ENCODE measurements at regions not wholly inside any gene's neighbourhood (a gene's known extent, or its start where the extent isn't known, plus 50 kb on each side); places are given as distances from the start of the nearest gene placed in this dataset.

DNA sequence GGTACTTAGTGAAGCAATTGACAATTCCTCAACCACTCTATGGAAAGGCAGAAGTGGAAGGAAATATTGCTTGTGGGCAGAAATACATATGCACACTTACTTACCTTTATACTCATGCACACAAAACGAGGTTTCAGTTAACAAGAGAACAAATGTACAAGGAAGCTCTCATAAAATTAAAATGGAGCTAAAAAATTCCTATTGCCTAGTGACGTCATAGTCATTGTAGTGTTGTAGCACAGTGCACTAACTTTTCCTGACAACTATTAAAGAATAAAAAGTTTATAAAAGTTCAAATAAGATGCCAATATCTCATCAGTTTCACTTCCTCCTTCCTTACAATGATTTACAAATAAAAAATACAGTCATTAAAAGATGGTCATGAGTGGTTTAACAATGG lies 1161.9 kb upstream of the NRXN1 start:
- H3K36me3 ChIP-seq (ENCODE audit: control insufficient read depth, insufficient read depth, low read length, severe bottlenecking), result no peaks in the 10 kb centered on the region
- no peak for DNase-seq (ENCODE audit: low read depth)
- no peaks in the 10 kb centered on the region for H3K27me3 ChIP-seq (replicated peaks; ENCODE audit: control insufficient read depth, insufficient read depth, low read length)
- H3K4me1 ChIP-seq (ENCODE audit: control insufficient read depth, insufficient read depth, low read length), result no peaks in the 10 kb centered on the region
- no peaks in the 10 kb centered on the region for H3K9me3 ChIP-seq (ENCODE audit: control insufficient read depth, low read length)
- no peak overlapping the region for H3K9ac ChIP-seq (ENCODE audit: low read length)
- no peak overlapping the region for H3K4me3 ChIP-seq (ENCODE audit: low read length)

DNA sequence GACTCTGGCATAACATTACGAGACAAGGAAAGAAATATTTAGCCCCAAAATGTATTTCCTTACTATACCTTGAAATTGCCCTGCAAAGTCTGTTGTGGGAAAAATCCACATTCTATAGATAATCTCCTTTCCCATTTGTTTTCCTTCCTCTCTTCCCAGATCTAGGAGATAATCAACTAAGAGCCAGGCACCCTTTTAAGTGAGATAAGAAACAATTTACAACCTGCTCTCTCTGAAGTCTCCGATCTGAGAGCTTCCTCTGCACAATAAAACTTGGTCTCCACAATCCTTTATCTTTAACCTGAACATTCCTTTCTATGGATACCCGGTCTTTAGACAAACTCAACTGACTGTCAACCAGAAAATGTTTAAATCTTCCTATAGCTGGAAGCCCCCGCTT lies 1160.7 kb upstream of the NRXN1 start:
- H3K27me3 ChIP-seq (replicated peaks; ENCODE audit: control insufficient read depth, insufficient read depth, low read length), result no peaks in the 10 kb centered on the region
- DNase-seq (ENCODE audit: low read depth), result no peak
- no peaks in the 10 kb centered on the region for H3K36me3 ChIP-seq (ENCODE audit: control insufficient read depth, insufficient read depth, low read length, severe bottlenecking)
- H3K9ac ChIP-seq (ENCODE audit: low read length), result no peak overlapping the region
- no peaks in the 10 kb centered on the region for H3K4me1 ChIP-seq (ENCODE audit: control insufficient read depth, insufficient read depth, low read length)
- H3K4me3 ChIP-seq (ENCODE audit: low read length), result no peak overlapping the region
- H3K9me3 ChIP-seq (ENCODE audit: control insufficient read depth, low read length), result no peaks in the 10 kb centered on the region

DNA sequence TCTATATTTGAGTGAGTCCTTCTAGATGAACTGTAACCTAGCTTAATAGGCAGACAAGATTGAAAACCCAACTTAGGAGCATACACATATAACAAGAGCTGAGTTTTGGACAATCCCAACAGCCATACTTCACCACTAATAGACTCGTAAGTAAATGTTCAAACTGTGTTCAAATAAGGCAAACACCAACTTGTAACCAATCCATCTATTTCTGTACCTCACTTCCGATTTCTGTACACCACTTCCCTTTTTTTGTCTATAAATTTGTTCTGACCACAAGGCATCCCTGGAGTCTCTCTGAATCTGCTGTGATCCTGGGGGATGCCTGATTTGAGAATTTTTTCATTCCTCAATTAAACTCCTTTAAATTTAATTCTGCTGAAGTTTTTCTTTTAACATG lies 1149.1 kb upstream of the NRXN1 start:
- no peak for DNase-seq (ENCODE audit: low read depth)
- H3K27me3 ChIP-seq (replicated peaks; ENCODE audit: control insufficient read depth, insufficient read depth, low read length), result no peaks in the 10 kb centered on the region
- no peaks in the 10 kb centered on the region for H3K4me1 ChIP-seq (ENCODE audit: control insufficient read depth, insufficient read depth, low read length)
- peaks cover 4% of the 10 kb centered on the region for H3K9me3 ChIP-seq (ENCODE audit: control insufficient read depth, low read length)
- H3K4me3 ChIP-seq (ENCODE audit: low read length), result no peak overlapping the region
- no peaks in the 10 kb centered on the region for H3K36me3 ChIP-seq (ENCODE audit: control insufficient read depth, insufficient read depth, low read length, severe bottlenecking)
- H3K9ac ChIP-seq (ENCODE audit: low read length), result no peak overlapping the region

DNA sequence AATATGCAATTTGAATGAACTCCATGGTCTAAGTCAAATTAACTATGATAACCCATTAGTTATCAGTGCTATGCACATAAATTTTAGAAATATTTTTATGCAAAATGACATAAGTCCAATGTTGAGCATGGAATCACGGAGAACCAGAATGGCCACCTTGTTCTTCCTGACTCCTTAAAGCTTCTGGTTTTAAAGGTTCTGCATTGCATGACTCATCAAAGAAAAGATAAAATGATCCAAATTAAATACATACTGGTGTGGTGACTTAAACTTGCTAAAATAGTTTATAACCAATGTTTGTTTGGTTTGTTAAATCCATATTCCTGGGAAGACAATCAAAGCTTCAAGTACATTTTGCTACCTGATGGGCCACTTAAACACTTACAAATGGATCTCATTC lies 1146.9 kb upstream of the NRXN1 start:
- H3K4me1 ChIP-seq (ENCODE audit: control insufficient read depth, insufficient read depth, low read length), result no peaks in the 10 kb centered on the region
- no peaks in the 10 kb centered on the region for H3K36me3 ChIP-seq (ENCODE audit: control insufficient read depth, insufficient read depth, low read length, severe bottlenecking)
- no peak overlapping the region for H3K9ac ChIP-seq (ENCODE audit: low read length)
- H3K4me3 ChIP-seq (ENCODE audit: low read length), result no peak overlapping the region
- H3K27me3 ChIP-seq (replicated peaks; ENCODE audit: control insufficient read depth, insufficient read depth, low read length), result no peaks in the 10 kb centered on the region
- peak; percentile 7 for DNase-seq (ENCODE audit: low read depth)
- H3K9me3 ChIP-seq (ENCODE audit: control insufficient read depth, low read length), result peaks cover 4% of the 10 kb centered on the region

DNA sequence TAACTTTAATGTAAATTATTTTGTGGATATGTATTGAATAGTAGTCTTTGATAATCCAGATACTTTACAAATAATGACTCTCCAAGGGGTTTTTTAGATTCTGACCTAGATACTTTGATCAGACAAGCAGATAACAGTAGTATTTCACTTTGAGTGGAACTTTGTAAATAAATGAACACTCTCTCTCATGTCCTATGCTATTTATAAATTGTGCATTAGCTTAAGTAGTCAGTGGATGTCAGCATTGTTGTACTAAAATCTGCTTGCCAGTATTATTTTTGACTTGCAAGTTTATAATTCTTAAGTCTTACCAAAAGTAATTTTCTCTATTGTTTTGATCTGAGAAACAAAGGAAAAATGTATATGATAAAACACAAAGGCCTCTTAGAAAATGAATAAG lies 1113.1 kb upstream of the NRXN1 start:
- peak; percentile 22 for DNase-seq (ENCODE audit: low read depth)
- Histone ChIP-seq H3K27me3 (replicated peaks; ENCODE audit: control insufficient read depth, insufficient read depth, low read length) (no peaks in the 10 kb centered on the region), H3K4me3 (ENCODE audit: low read length) (no peak overlapping the region), H3K36me3 (ENCODE audit: control insufficient read depth, insufficient read depth, low read length, severe bottlenecking) (no peaks in the 10 kb centered on the region), H3K9ac (ENCODE audit: low read length) (no peak overlapping the region), H3K4me1 (ENCODE audit: control insufficient read depth, insufficient read depth, low read length) (no peaks in the 10 kb centered on the region), H3K9me3 (ENCODE audit: control insufficient read depth, low read length) (no peaks in the 10 kb centered on the region)

DNA sequence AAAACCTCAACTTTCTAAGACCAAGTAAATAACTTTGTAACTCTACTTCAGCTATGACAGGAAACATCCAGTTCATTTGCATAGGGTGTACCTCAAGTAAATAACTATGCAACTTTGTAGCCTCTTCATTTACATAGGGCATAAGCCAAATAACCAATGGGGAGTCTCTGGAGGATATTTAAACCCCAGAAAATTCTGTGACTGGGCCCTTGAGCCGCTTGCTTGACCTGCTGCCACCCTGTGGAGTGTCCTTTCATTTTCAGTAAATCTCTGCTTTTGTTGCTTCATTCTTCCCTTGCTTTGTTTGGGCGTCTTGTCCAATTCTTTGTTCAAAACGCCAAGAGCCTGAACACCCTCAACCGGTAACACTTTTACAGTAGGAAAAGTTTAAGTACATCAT lies 1112.7 kb upstream of the NRXN1 start:
- Histone ChIP-seq H3K9me3 (ENCODE audit: control insufficient read depth, low read length) (no peaks in the 10 kb centered on the region), H3K27me3 (replicated peaks; ENCODE audit: control insufficient read depth, insufficient read depth, low read length) (no peaks in the 10 kb centered on the region), H3K4me3 (ENCODE audit: low read length) (no peak overlapping the region), H3K9ac (ENCODE audit: low read length) (no peak overlapping the region), H3K4me1 (ENCODE audit: control insufficient read depth, insufficient read depth, low read length) (no peaks in the 10 kb centered on the region), H3K36me3 (ENCODE audit: control insufficient read depth, insufficient read depth, low read length, severe bottlenecking) (no peaks in the 10 kb centered on the region)
- DNase-seq (ENCODE audit: low read depth), result peak; percentile 20

DNA sequence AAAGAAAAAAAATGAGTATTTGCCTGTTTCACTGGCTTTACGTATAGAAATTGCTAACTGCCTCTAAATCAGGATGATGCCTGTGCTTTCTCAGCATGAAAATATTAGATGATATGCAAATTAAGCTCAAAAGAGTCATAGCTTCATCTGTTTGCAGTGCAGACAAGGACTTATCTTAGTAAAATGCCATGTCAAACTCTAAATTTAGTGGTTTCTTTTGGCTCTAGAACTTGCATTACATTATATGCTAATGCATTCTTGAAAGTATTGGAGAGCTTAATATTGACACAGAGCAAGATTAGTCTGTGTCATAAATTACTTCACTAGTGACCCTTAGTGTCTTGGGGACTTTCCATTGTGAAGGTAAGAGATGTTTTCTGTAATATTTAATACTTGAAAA lies 1109.1 kb upstream of the NRXN1 start:
- H3K9me3 ChIP-seq (ENCODE audit: control insufficient read depth, low read length), result no peaks in the 10 kb centered on the region
- no peaks in the 10 kb centered on the region for H3K27me3 ChIP-seq (replicated peaks; ENCODE audit: control insufficient read depth, insufficient read depth, low read length)
- no peak overlapping the region for H3K4me3 ChIP-seq (ENCODE audit: low read length)
- DNase-seq (ENCODE audit: low read depth), result no peak
- H3K36me3 ChIP-seq (ENCODE audit: control insufficient read depth, insufficient read depth, low read length, severe bottlenecking), result no peaks in the 10 kb centered on the region
- no peaks in the 10 kb centered on the region for H3K4me1 ChIP-seq (ENCODE audit: control insufficient read depth, insufficient read depth, low read length)
- H3K9ac ChIP-seq (ENCODE audit: low read length), result no peak overlapping the region

DNA sequence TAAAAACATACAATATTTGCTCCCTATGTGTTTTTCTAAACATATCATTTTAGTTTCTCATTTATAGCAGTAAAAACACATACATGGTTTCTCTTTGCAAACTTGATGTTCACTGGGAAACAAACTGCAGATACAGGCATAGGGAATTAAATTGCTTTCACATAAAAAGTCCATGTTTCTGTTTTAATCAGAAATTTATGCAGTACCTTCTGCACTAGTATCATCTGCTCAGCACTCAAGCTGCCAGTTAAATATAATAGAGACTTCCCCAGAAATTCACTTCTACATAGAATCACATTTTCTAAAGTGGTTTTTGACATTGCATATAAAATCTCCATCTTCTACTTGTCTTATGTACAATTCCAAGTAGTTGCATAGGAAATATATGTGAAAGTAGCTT lies 1107.3 kb upstream of the NRXN1 start:
- Histone ChIP-seq H3K9me3 (ENCODE audit: control insufficient read depth, low read length) (no peaks in the 10 kb centered on the region), H3K4me3 (ENCODE audit: low read length) (no peak overlapping the region), H3K9ac (ENCODE audit: low read length) (no peak overlapping the region), H3K36me3 (ENCODE audit: control insufficient read depth, insufficient read depth, low read length, severe bottlenecking) (no peaks in the 10 kb centered on the region), H3K27me3 (replicated peaks; ENCODE audit: control insufficient read depth, insufficient read depth, low read length) (no peaks in the 10 kb centered on the region), H3K4me1 (ENCODE audit: control insufficient read depth, insufficient read depth, low read length) (peaks cover 10% of the 10 kb centered on the region)
- DNase-seq (ENCODE audit: low read depth), result no peak

DNA sequence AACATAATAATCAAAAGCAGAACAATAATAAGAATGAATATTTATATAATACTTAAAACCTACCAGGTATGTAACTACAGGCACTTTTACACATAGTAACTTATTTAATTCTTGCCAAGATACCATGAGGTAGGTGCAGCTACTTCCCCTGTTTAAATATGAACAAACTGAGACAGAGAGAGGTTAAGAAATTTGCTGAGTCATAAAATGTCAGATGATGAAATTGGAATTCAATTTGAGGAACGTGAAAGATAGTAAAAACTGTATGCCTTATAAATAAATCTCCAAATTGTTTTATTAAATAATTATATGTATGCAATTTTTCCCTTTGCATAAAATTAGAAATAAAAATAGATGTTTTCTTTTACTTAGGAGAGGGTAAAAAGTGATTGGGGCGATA lies 1103.3 kb upstream of the NRXN1 start:
- peak; percentile 15 for DNase-seq (ENCODE audit: low read depth)
- no peak overlapping the region for H3K9ac ChIP-seq (ENCODE audit: low read length)

DNA sequence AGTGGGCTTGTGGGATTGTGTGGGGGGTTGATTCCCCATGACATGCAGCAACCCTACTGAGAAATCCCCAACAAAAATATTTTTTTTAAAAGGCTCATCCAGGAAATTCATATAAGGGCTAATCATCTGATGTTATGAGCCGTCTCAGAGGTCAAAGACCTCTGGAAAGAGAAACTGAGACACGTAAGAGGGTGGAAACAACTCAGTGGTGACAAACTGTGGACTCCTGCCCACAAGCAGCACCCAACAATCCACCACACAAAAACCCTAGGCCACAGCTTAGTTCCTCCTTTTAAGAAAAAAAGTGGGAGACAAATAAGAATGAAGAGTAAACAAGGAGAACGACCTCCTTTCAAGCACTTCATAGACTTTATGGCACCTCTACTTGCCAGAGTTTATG lies 1096.1 kb upstream of the NRXN1 start:
- no peaks in the 10 kb centered on the region for H3K36me3 ChIP-seq (ENCODE audit: control insufficient read depth, insufficient read depth, low read length, severe bottlenecking)
- peaks cover 7% of the 10 kb centered on the region for H3K9me3 ChIP-seq (ENCODE audit: control insufficient read depth, low read length)
- no peak for DNase-seq (ENCODE audit: low read depth)
- H3K4me1 ChIP-seq (ENCODE audit: control insufficient read depth, insufficient read depth, low read length), result no peaks in the 10 kb centered on the region
- no peak overlapping the region for H3K9ac ChIP-seq (ENCODE audit: low read length)
- H3K4me3 ChIP-seq (ENCODE audit: low read length), result no peak overlapping the region
- H3K27me3 ChIP-seq (replicated peaks; ENCODE audit: control insufficient read depth, insufficient read depth, low read length), result no peaks in the 10 kb centered on the region

More for the DNA sequence above, 1103.3 kb upstream of the NRXN1 start:
- Histone ChIP-seq H3K4me1 (ENCODE audit: control insufficient read depth, insufficient read depth, low read length) (peaks cover 10% of the 10 kb centered on the region), H3K36me3 (ENCODE audit: control insufficient read depth, insufficient read depth, low read length, severe bottlenecking) (no peaks in the 10 kb centered on the region), H3K9me3 (ENCODE audit: control insufficient read depth, low read length) (peaks cover 7% of the 10 kb centered on the region), H3K4me3 (ENCODE audit: low read length) (no peak overlapping the region), H3K27me3 (replicated peaks; ENCODE audit: control insufficient read depth, insufficient read depth, low read length) (no peaks in the 10 kb centered on the region)

DNA sequence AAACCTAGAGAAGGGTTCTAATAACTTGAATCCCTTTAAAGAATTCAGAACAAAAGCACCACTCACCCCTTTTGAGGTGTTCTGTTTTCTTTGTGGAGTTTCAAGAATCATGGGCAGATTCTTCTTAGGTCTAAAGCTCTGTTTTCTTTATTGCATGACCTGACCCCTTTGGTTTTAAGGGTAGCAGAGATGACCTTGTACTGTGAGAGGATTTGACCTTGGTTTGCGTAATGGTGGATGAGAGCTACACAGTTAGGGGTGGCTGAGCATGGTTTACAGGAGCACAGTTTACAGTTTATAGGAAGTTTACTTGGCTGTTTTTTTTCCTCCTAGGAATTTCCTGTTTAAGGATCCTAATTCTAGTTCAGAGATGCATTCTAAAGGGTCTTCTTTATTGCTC lies 1095.6 kb upstream of the NRXN1 start:
- H3K4me3 ChIP-seq (ENCODE audit: low read length), result no peak overlapping the region
- no peaks in the 10 kb centered on the region for H3K4me1 ChIP-seq (ENCODE audit: control insufficient read depth, insufficient read depth, low read length)
- H3K36me3 ChIP-seq (ENCODE audit: control insufficient read depth, insufficient read depth, low read length, severe bottlenecking), result no peaks in the 10 kb centered on the region
- peaks cover 7% of the 10 kb centered on the region for H3K9me3 ChIP-seq (ENCODE audit: control insufficient read depth, low read length)
- DNase-seq (ENCODE audit: low read depth), result no peak
- no peaks in the 10 kb centered on the region for H3K27me3 ChIP-seq (replicated peaks; ENCODE audit: control insufficient read depth, insufficient read depth, low read length)
- H3K9ac ChIP-seq (ENCODE audit: low read length), result no peak overlapping the region

DNA sequence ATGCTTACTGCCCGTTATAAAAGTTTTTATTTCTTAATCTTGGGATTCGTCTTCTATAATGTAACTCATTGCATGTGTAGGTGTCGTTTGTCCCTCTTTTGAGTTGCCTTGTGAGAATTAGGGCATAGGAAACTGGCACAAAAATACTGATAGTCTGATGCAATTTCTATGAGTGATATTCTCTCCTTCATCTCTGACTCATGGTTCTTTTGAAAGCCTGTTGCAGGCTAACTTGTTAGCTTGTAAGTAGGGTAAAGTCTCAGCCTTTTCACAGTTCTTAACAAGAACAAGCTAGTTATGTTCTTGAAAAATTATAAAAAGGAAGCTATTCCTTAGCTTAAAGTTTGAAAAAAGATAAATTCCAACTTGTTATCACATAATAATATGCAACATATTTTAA lies 1085.4 kb upstream of the NRXN1 start:
- Histone ChIP-seq H3K27me3 (replicated peaks; ENCODE audit: control insufficient read depth, insufficient read depth, low read length) (no peaks in the 10 kb centered on the region), H3K9me3 (ENCODE audit: control insufficient read depth, low read length) (no peaks in the 10 kb centered on the region), H3K36me3 (ENCODE audit: control insufficient read depth, insufficient read depth, low read length, severe bottlenecking) (no peaks in the 10 kb centered on the region), H3K4me3 (ENCODE audit: low read length) (peak overlapping the region; percentile 29), H3K9ac (ENCODE audit: low read length) (peak overlapping the region; percentile 54), H3K4me1 (ENCODE audit: control insufficient read depth, insufficient read depth, low read length) (peaks cover 41% of the 10 kb centered on the region)
- DNase-seq (ENCODE audit: low read depth), result peak; percentile 83
